Tibial artery (tissue), 4 donors: ENCODE measurements at regions not wholly inside any gene's neighbourhood (a gene's known extent, or its start where the extent isn't known, plus 50 kb on each side); places are given as distances from the start of the nearest gene placed in this dataset.
A peak's percentile ranks its signal among the peaks of the same experiment; 100 is the strongest.

Experiments used
- DNase-seq, 2 donors: peaks; one replicate each; pipeline ENCODE4 v3.0.0-alpha.2; 2019
- H3K27ac ChIP-seq, 2 donors: fragments of 200-600 bp; sonication (generic) in 1 of 2; 1 replicate in 1 of 2; 2 replicates in 1 of 2; pipeline ENCODE4 v1.5.1; 2018 to 2019; ENCODE audit warnings: mild to moderate bottlenecking in 1 of 2
- H3K27me3 ChIP-seq, 2 donors: fragments of 200-600 bp; sonication (generic) in 1 of 2; one replicate each; pipeline versions ENCODE4 v1.5.1 to v1.6.0; 2016 to 2019
- H3K36me3 ChIP-seq, 3 donors: fragments of 200-600 bp; sonication (generic) in 2 of 3; one replicate each; pipeline ENCODE4 v1.5.1; 2016 to 2019; ENCODE audit warnings: mild to moderate bottlenecking in 2 of 3
- H3K4me1 ChIP-seq, 4 donors: fragments of 200-600 bp; sonication (generic) in 2 of 4; 1 replicate in 3 of 4; 2 replicates in 1 of 4; pipeline ENCODE4 v1.5.1; 2016 to 2019
- H3K4me3 ChIP-seq, 2 donors: fragments of 200-600 bp; sonication (generic) in 1 of 2; 1 replicate in 1 of 2; 2 replicates in 1 of 2; pipeline ENCODE4 v1.5.1; 2018 to 2019; ENCODE audit warnings: mild to moderate bottlenecking in 2 of 2
- H3K9me3 ChIP-seq, 3 donors: fragments of 200-600 bp; sonication (generic) in 1 of 3; one replicate each; pipeline ENCODE4 v1.5.1; 2016 to 2019
- intact Hi-C: fragments of 100-400 bp; cut with DNase I; formaldehyde crosslinking; loops from one replicate; pipeline ENCODE4 v1.15.0; 2023; ENCODE audit warnings: low total_unique reads
- TF ChIP-seq, protein P1 (sequence below), 2 experiments: fragments of 200-600 bp in 1 of 2; fragments of 450-650 bp in 1 of 2; IDR thresholded peaks; one replicate each; pipeline ENCODE4 v1.5.1; 2017 to 2019; ENCODE audit warnings: antibody characterized with exemption in 2 of 2, mild to moderate bottlenecking in 1 of 2, moderate library complexity in 1 of 2

DNA sequence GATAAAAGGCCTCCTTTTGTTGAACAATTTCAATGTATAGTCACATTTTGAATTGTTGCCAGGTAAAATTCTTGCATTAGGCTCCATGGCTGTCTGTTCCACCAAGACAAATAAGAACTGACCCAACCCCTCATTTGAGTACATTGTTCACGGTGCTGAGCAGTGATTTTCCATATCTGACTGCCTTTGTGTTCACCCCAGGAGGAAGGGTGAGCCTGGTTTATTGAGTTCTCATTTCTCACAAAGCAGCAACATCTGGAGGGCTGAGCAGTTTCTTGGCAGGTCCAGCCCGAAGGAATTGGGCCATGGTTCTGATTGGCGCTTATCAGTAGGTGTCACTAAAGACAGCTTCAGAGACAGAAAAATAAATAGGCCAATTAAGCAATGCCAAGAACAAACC lies 149.1 kb downstream of the BMP4 start:
- DNase-seq: peak; percentile 49 to 74
- Histone ChIP-seq H3K4me1 (no peaks in the 10 kb centered on the region), H3K27me3 (no peaks in the 10 kb centered on the region), H3K4me3 (no peak overlapping the region), H3K27ac (no peak overlapping the region), H3K9me3 (no peaks in the 10 kb centered on the region), H3K36me3 (no peaks in the 10 kb centered on the region)
- intact Hi-C loops: no loop called here
- TF ChIP-seq, protein P1, sequence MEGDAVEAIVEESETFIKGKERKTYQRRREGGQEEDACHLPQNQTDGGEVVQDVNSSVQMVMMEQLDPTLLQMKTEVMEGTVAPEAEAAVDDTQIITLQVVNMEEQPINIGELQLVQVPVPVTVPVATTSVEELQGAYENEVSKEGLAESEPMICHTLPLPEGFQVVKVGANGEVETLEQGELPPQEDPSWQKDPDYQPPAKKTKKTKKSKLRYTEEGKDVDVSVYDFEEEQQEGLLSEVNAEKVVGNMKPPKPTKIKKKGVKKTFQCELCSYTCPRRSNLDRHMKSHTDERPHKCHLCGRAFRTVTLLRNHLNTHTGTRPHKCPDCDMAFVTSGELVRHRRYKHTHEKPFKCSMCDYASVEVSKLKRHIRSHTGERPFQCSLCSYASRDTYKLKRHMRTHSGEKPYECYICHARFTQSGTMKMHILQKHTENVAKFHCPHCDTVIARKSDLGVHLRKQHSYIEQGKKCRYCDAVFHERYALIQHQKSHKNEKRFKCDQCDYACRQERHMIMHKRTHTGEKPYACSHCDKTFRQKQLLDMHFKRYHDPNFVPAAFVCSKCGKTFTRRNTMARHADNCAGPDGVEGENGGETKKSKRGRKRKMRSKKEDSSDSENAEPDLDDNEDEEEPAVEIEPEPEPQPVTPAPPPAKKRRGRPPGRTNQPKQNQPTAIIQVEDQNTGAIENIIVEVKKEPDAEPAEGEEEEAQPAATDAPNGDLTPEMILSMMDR (IDR thresholded peaks at IDR 0.05): no peak

DNA sequence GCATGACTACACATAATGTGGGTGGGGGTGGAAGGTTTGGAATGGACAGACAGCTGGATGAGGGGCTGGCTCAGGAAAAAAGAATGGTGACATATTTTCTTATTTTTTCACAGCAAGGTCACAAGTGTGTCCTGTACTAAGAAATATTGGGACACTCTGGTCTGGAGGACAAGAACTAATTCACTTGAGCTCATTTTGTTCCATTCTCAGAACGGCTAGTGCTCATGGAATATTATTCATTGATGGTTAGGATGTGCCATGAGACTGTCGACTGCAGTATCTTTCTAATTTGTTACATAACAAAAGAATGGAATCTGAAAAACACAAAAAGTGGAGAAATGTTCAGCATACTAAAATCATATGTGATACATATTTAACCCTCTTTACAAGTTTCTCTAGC lies 149.5 kb downstream of the BMP4 start:
- no peaks in the 10 kb centered on the region for H3K27me3 ChIP-seq
- H3K4me1 ChIP-seq: no peaks in the 10 kb centered on the region
- no peak for DNase-seq
- H3K36me3 ChIP-seq: no peaks in the 10 kb centered on the region
- H3K4me3 ChIP-seq: no peak overlapping the region
- H3K9me3 ChIP-seq: no peaks in the 10 kb centered on the region
- TF ChIP-seq, protein P1 (IDR thresholded peaks at IDR 0.05): no peak
- no peak overlapping the region for H3K27ac ChIP-seq
- intact Hi-C loops: no loop called here

DNA sequence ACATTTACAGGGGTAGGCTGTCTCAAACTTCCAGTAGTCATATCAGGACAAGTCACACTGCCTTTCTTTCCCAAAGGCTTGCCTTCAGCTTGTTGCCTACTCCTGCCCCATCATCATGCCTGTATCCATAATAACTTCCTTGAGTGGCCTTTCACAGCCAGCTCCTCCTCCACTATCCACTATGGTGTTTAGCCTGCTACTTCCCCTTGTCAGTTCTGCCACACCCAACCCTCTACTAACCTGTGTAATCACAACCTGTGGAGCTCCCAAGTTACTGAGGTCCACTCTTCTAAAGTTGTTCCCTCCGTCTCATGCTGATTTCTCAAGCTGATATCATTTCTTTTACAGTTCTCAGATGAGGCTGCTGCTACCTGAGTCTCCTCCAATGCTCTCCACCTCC lies 159.9 kb downstream of the BMP4 start:
- intact Hi-C loops: no loop called here
- Histone ChIP-seq H3K36me3 (no peaks in the 10 kb centered on the region), H3K27me3 (no peaks in the 10 kb centered on the region), H3K4me3 (no peak overlapping the region), H3K4me1 (no peaks in the 10 kb centered on the region), H3K9me3 (no peaks in the 10 kb centered on the region), H3K27ac (no peak overlapping the region)
- DNase-seq: no peak
- TF ChIP-seq, protein P1 (IDR thresholded peaks at IDR 0.05): no peak

DNA sequence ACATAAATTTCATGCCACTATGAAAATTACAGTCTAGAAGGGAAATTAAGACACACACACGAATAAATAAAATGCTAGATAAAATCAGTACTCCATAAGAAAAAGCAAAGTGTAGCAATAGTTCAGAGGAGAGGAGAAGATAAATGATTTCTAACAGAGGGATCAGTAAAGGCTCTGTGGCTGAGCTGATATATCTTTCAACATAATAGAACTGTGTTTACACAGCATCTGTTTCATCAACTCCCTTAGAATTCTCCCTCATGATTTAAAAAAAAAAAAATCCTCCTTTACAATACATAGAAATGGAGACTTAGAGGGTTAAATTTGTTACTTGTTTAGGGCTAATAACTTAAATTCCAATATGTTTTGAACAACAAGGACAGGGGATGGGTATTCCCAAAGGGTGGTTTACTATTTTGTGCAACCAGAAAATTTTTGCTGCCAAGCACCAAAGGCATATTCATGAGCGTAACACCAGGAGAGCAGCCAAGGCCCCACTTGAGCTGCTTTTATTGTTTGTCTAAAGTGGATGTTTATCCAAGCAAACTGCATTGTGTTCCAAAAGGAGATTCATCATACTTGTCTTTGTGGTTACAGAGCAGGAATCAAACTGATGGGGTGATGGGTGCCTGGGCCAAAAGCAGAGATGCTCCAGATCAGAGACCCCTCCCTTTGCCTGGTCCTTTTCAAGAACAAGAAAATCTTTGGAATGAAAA lies 162.7 kb downstream of the BMP4 start:
- peak in 1 of 2 donors; percentile 32 for DNase-seq

DNA sequence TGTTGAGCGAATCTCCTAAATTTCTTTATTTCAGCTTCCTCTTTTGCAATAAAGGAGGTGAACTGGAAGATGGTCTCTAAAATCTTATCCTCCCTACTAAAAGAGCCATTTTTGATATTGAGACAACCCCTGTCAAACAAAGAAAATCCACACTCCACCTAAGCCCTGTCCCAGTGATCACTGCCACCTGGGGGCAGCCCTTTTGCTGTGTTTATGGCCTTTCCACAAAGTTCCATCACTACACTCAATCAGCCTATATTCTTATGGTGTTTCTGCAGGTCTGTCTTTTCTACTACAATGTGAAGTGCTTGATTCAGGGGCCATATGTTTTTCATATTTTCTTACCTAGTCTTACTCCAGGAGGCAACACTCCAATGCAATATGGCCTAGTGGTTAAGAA lies 163.7 kb downstream of the BMP4 start:
- no peak for DNase-seq
- H3K4me3 ChIP-seq: no peak overlapping the region
- H3K27ac ChIP-seq: no peak overlapping the region
- H3K36me3 ChIP-seq: no peaks in the 10 kb centered on the region
- H3K9me3 ChIP-seq: no peaks in the 10 kb centered on the region
- TF ChIP-seq, protein P1 (IDR thresholded peaks at IDR 0.05): no peak
- H3K4me1 ChIP-seq: no peaks in the 10 kb centered on the region
- no peaks in the 10 kb centered on the region for H3K27me3 ChIP-seq
- intact Hi-C loops: no loop called here

More for the DNA sequence above, 162.7 kb downstream of the BMP4 start:
- intact Hi-C loops: no loop called here
- TF ChIP-seq, protein P1 (IDR thresholded peaks at IDR 0.05): no peak
- Histone ChIP-seq H3K27me3 (no peaks in the 10 kb centered on the region), H3K4me1 (no peaks in the 10 kb centered on the region), H3K4me3 (no peak overlapping the region), H3K27ac (no peak overlapping the region), H3K36me3 (no peaks in the 10 kb centered on the region), H3K9me3 (no peaks in the 10 kb centered on the region)
